ENCODE measurements at regions not wholly inside any gene's neighbourhood (a gene's known extent, or its start where the extent isn't known, plus 50 kb on each side); places are given as distances from the start of the nearest gene placed in this dataset.

DNA sequence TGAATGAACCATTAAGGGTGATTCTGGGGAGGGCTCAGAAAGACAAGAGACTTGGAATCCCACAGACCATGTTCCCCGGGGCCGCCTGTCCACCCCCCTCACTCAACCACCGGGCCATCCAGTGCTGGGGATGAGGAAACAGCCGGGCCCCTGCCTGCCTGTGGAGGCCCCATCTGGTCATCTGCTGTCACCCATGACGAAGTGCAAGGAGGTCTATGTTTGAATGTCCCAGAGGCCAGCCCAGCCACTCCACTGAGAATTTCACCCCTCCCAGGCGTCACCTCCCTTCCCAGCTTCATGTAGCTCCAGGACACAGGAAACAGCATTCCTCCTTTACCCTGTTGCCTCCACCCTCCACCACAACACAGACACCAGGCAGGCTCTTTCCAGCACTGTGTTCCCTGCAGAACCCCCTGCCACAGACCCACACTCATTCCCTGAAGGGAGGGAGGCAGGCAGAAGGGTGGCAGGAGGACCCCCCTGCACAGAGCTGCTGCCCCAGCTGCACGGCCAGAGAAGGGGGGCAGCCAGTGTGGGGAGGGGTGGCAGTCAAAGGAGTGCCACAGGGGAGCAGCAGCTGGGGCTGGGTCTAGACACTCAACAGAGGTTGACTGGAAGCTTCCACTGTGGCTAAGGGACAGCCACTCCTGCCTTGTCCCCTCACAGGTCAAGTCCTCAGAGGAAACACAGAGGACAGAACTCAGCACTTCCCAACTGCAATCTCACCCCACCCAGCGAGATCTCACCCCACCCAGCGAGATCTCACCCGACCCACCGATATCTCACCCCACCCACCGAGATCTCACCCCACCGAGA, 50.3 kb upstream of the PPP2R5C start:
- TF ChIP-seq, protein P1, sequence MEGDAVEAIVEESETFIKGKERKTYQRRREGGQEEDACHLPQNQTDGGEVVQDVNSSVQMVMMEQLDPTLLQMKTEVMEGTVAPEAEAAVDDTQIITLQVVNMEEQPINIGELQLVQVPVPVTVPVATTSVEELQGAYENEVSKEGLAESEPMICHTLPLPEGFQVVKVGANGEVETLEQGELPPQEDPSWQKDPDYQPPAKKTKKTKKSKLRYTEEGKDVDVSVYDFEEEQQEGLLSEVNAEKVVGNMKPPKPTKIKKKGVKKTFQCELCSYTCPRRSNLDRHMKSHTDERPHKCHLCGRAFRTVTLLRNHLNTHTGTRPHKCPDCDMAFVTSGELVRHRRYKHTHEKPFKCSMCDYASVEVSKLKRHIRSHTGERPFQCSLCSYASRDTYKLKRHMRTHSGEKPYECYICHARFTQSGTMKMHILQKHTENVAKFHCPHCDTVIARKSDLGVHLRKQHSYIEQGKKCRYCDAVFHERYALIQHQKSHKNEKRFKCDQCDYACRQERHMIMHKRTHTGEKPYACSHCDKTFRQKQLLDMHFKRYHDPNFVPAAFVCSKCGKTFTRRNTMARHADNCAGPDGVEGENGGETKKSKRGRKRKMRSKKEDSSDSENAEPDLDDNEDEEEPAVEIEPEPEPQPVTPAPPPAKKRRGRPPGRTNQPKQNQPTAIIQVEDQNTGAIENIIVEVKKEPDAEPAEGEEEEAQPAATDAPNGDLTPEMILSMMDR (IDR thresholded peaks at IDR 0.05): no peak
- Histone ChIP-seq H3K27ac (no peak overlapping the region), H3K36me3 (no peaks in the 10 kb centered on the region), H3K4me1 (ENCODE audit: control insufficient read depth in 1 of 2, low read depth in 2 of 2) (peaks cover 0 to 9% of the 10 kb centered on the region in 2 donors), H3K4me3 (no peak overlapping the region), H3K9me3 (no peaks in the 10 kb centered on the region), H3K27me3 (replicated peaks; ENCODE audit: insufficient read depth) (no peaks in the 10 kb centered on the region)
- no peak for ATAC-seq (ENCODE audit: insufficient number of reproducible peaks, low FRiP score, low read depth)
- DNase-seq (ENCODE audit: low spot score): no peak
